Thyroid gland (tissue), 4 donors: ENCODE measurements at regions not wholly inside any gene's neighbourhood (a gene's known extent, or its start where the extent isn't known, plus 50 kb on each side); places are given as distances from the start of the nearest gene placed in this dataset.

Experiments
- POLR2A ChIP-seq, 2 donors: fragments of 450-650 bp; IDR thresholded peaks; one replicate each; pipeline ENCODE4 v1.6.1; 2017; ENCODE audit warnings: antibody characterized with exemption in 2 of 2, mild to moderate bottlenecking in 2 of 2, moderate library complexity in 1 of 2
- TF ChIP-seq, protein P1 (sequence below), 6 experiments: fragments of 200-600 bp in 3 of 6; fragments of 450-650 bp in 3 of 6; sonication (generic) in 3 of 6; IDR thresholded peaks; one replicate each; pipeline ENCODE4 v1.5.1; 2016 to 2019; ENCODE audit warnings: antibody characterized with exemption in 6 of 6, mild to moderate bottlenecking in 2 of 6, inconsistent platforms in 1 of 6, moderate library complexity in 1 of 6

DNA sequence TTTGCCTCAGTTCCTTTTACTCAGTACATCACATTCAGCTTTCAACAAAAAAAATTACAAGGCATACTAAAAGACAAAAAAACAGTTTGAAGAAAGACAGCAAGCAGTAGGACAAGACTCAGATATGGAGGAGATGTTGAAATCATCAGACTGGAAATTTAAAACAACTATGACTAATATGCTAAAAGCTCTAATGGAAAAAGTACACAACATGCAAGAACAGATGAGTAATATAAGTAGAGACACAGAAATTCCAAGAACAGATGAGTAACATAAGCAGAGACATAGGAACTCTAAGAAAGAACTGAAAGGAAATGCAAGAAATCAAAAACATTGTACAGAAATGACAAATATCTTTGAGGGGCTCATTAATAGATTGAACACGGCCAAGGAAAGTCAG is 402.6 kb downstream of the NEBL start:
- TF ChIP-seq POLR2A (IDR thresholded peaks at IDR 0.05), result no peak
- TF ChIP-seq, protein P1, sequence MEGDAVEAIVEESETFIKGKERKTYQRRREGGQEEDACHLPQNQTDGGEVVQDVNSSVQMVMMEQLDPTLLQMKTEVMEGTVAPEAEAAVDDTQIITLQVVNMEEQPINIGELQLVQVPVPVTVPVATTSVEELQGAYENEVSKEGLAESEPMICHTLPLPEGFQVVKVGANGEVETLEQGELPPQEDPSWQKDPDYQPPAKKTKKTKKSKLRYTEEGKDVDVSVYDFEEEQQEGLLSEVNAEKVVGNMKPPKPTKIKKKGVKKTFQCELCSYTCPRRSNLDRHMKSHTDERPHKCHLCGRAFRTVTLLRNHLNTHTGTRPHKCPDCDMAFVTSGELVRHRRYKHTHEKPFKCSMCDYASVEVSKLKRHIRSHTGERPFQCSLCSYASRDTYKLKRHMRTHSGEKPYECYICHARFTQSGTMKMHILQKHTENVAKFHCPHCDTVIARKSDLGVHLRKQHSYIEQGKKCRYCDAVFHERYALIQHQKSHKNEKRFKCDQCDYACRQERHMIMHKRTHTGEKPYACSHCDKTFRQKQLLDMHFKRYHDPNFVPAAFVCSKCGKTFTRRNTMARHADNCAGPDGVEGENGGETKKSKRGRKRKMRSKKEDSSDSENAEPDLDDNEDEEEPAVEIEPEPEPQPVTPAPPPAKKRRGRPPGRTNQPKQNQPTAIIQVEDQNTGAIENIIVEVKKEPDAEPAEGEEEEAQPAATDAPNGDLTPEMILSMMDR (IDR thresholded peaks at IDR 0.05), result no peak
